ENCODE measurements at regions not wholly inside any gene's neighbourhood (a gene's known extent, or its start where the extent isn't known, plus 50 kb on each side); places are given as distances from the start of the nearest gene placed in this dataset.
"Not testable (repeated sequence)": the region's sequence is repeated elsewhere in the genome, so short reads cannot be mapped to it uniquely, and the experiment has no call there.

GRCh38 chr1:192491804-192492554 lies 83.6 kb upstream of the RGS1 start:
- no peak for DNase-seq (ENCODE audit: low spot score in 2 of 2)
- Mint-ChIP-seq H3K9me3 (no peaks in the 10 kb centered on the region), H3K27me3 (peaks cover 2% of the 10 kb centered on the region), H3K36me3 (no peaks in the 10 kb centered on the region), H3K4me1 (peaks cover 4% of the 10 kb centered on the region), H3K4me3 (no peak overlapping the region), H3K27ac (no peak overlapping the region)
- ATAC-seq (ENCODE audit: low read depth) = no peak

- Mint-ChIP-seq H3K4me3 (no peak overlapping the region), H3K27ac (no peak overlapping the region), H3K36me3 (no peaks in the 10 kb centered on the region), H3K4me1 (peaks cover 4% of the 10 kb centered on the region), H3K27me3 (peaks cover 4% of the 10 kb centered on the region), H3K9me3 (no peaks in the 10 kb centered on the region)
- no peak for ATAC-seq (ENCODE audit: low read depth)
- DNase-seq (ENCODE audit: low spot score in 2 of 2) = no peak
Measured at GRCh38 chr1:192493584-192493983, 82.0 kb upstream of the RGS1 start.

- Mint-ChIP-seq H3K9me3 (no peaks in the 10 kb centered on the region), H3K27ac (no peak overlapping the region), H3K4me3 (no peak overlapping the region), H3K36me3 (no peaks in the 10 kb centered on the region), H3K4me1 (no peaks in the 10 kb centered on the region), H3K27me3 (peaks cover 4% of the 10 kb centered on the region)
- DNase-seq (ENCODE audit: low spot score in 2 of 2) (no peak), ATAC-seq (ENCODE audit: low read depth) (no peak)
Measured at GRCh38 chr1:192496369-192497056, 79.1 kb upstream of the RGS1 start.

- no peak for DNase-seq (ENCODE audit: low spot score in 2 of 2)
- Mint-ChIP-seq H3K27me3 (peaks cover 4% of the 10 kb centered on the region), H3K9me3 (no peaks in the 10 kb centered on the region), H3K4me1 (no peaks in the 10 kb centered on the region), H3K36me3 (no peaks in the 10 kb centered on the region), H3K4me3 (no peak overlapping the region), H3K27ac (no peak overlapping the region)
- ATAC-seq (ENCODE audit: low read depth) = no peak
Measured at GRCh38 chr1:192497214-192497794, 78.3 kb upstream of the RGS1 start.

- H3K4me3 Mint-ChIP-seq; H3K4me1 Mint-ChIP-seq; H3K9me3 Mint-ChIP-seq; DNase-seq (ENCODE audit: low spot score in 2 of 2); ATAC-seq (ENCODE audit: low read depth); H3K36me3 Mint-ChIP-seq; H3K27ac Mint-ChIP-seq; H3K27me3 Mint-ChIP-seq: not testable (repeated sequence)
Measured at GRCh38 chr1:192498092-192498491, 77.5 kb upstream of the RGS1 start.

GRCh38 chr1:192499061-192499581 lies 76.5 kb upstream of the RGS1 start:
- H3K4me3 Mint-ChIP-seq; H3K9me3 Mint-ChIP-seq; ATAC-seq (ENCODE audit: low read depth); H3K4me1 Mint-ChIP-seq; H3K27ac Mint-ChIP-seq; DNase-seq (ENCODE audit: low spot score in 2 of 2); H3K27me3 Mint-ChIP-seq; H3K36me3 Mint-ChIP-seq: not testable (repeated sequence)

GRCh38 chr1:192500541-192500940 lies 75.0 kb upstream of the RGS1 start:
- not testable (repeated sequence) for H3K27ac Mint-ChIP-seq; H3K4me1 Mint-ChIP-seq; H3K36me3 Mint-ChIP-seq; DNase-seq (ENCODE audit: low spot score in 2 of 2); H3K27me3 Mint-ChIP-seq; H3K9me3 Mint-ChIP-seq; H3K4me3 Mint-ChIP-seq; ATAC-seq (ENCODE audit: low read depth)

- no peaks in the 10 kb centered on the region for H3K36me3 Mint-ChIP-seq
- ATAC-seq (ENCODE audit: low read depth) (peak; percentile 43), DNase-seq (ENCODE audit: low spot score in 2 of 2) (no peak)
- no peak overlapping the region for H3K4me3 Mint-ChIP-seq
- no peaks in the 10 kb centered on the region for H3K9me3 Mint-ChIP-seq
- H3K4me1 Mint-ChIP-seq = no peaks in the 10 kb centered on the region
- H3K27ac Mint-ChIP-seq = no peak overlapping the region
- peaks cover 6% of the 10 kb centered on the region for H3K27me3 Mint-ChIP-seq
Measured at GRCh38 chr1:192506741-192507155, 68.8 kb upstream of the RGS1 start.

- DNase-seq (ENCODE audit: low spot score in 2 of 2) (no peak), ATAC-seq (ENCODE audit: low read depth) (no peak)
- H3K27me3 Mint-ChIP-seq = peaks cover 14% of the 10 kb centered on the region
- H3K4me1 Mint-ChIP-seq = peaks cover 17% of the 10 kb centered on the region
- H3K36me3 Mint-ChIP-seq = no peaks in the 10 kb centered on the region
- no peaks in the 10 kb centered on the region for H3K9me3 Mint-ChIP-seq
- H3K4me3 Mint-ChIP-seq = no peak overlapping the region
- H3K27ac Mint-ChIP-seq = peak overlapping the region; percentile 51
Measured at GRCh38 chr1:192512426-192513162, 63.0 kb upstream of the RGS1 start.

- Mint-ChIP-seq H3K36me3 (no peaks in the 10 kb centered on the region), H3K27me3 (peaks cover 14% of the 10 kb centered on the region), H3K4me3 (no peak overlapping the region), H3K27ac (peak overlapping the region; percentile 51), H3K4me1 (peaks cover 19% of the 10 kb centered on the region), H3K9me3 (no peaks in the 10 kb centered on the region)
- DNase-seq (ENCODE audit: low spot score in 2 of 2) = no peak
- no peak for ATAC-seq (ENCODE audit: low read depth)
Measured at GRCh38 chr1:192513196-192513595, 62.4 kb upstream of the RGS1 start.

GRCh38 chr1:192513697-192514096 lies 61.9 kb upstream of the RGS1 start:
- no peaks in the 10 kb centered on the region for H3K9me3 Mint-ChIP-seq
- H3K4me3 Mint-ChIP-seq = no peak overlapping the region
- DNase-seq (ENCODE audit: low spot score in 2 of 2) (no peak), ATAC-seq (ENCODE audit: low read depth) (no peak)
- peaks cover 14% of the 10 kb centered on the region for H3K27me3 Mint-ChIP-seq
- no peak overlapping the region for H3K27ac Mint-ChIP-seq
- no peaks in the 10 kb centered on the region for H3K36me3 Mint-ChIP-seq
- H3K4me1 Mint-ChIP-seq = peaks cover 19% of the 10 kb centered on the region

- Mint-ChIP-seq H3K27me3 (peaks cover 8% of the 10 kb centered on the region), H3K4me1 (peaks cover 22% of the 10 kb centered on the region), H3K4me3 (peak overlapping the region; percentile 74), H3K36me3 (no peaks in the 10 kb centered on the region), H3K27ac (peak overlapping the region; percentile 93), H3K9me3 (no peaks in the 10 kb centered on the region)
- DNase-seq (ENCODE audit: low spot score in 2 of 2) = peak; percentile 30 to 62
- ATAC-seq (ENCODE audit: low read depth) = peak; percentile 99
Measured at GRCh38 chr1:192516776-192517297, 58.7 kb upstream of the RGS1 start.

- Mint-ChIP-seq H3K4me1 (peaks cover 17% of the 10 kb centered on the region), H3K27ac (peak overlapping the region; percentile 93)
- not testable (repeated sequence) for ATAC-seq (ENCODE audit: low read depth); DNase-seq (ENCODE audit: low spot score in 2 of 2); H3K36me3 Mint-ChIP-seq; H3K4me3 Mint-ChIP-seq; H3K27me3 Mint-ChIP-seq; H3K9me3 Mint-ChIP-seq
Measured at GRCh38 chr1:192517716-192518355, 57.7 kb upstream of the RGS1 start.

All from memory B cell (primary cell).